Right ventricle myocardium inferior (tissue), 1 donor: ENCODE measurements at regions not wholly inside any gene's neighbourhood (a gene's known extent, or its start where the extent isn't known, plus 50 kb on each side); places are given as distances from the start of the nearest gene placed in this dataset.
"Not testable (repeated sequence)": the region's sequence is repeated elsewhere in the genome, so short reads cannot be mapped to it uniquely, and the experiment has no call there.

Experiments
- ATAC-seq: fragments of 200-7000 bp; cut with Tn5 transposase; one replicate; pipeline ENCODE4 v1.9.1; 2020; ENCODE audit warnings: mild to moderate bottlenecking, moderate library complexity
- DNase-seq: peaks from one replicate; pipeline ENCODE4 v3.0.0; 2021; ENCODE audit errors: missing footprints
- intact Hi-C: fragments of 100-400 bp; cut with DNase I; formaldehyde crosslinking; loops from one replicate; pipeline ENCODE4 v1.11.0; 2022
- donor health status: DM: no; HTN: yes; CAD: no; lungs with severe emphysema.

GRCh38 chr9:2497666-2498400 lies 123.8 kb upstream of the VLDLR start:
- ATAC-seq: no peak
- intact Hi-C loops: loop anchor here (5.0 kb wide), 1 partner anchor 229 kb away; no protein-coding TSS in a partner anchor
- no peak for DNase-seq

DNA sequence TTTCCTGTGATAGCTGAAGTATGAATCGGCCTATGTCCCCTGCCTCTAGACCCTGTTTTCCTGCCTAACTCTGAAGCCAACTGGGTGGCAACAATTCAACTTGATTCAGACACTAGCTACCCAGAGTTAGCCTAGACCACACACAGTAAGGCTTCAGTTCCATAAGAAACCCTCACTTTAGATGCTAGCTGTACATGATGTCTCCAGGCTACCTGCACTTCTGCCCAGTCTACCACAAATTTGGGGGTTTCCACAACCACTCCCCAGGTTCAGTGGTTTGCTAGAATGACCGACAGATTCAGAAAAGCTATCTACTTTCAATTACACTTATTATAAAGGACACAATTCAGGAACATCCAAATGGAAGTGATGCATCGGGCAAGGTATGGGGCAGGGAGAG lies 119.4 kb upstream of the VLDLR start:
- DNase-seq: no peak
- ATAC-seq: no peak
- intact Hi-C loops: no loop called here

GRCh38 chr9:2502760-2503159 lies 118.8 kb upstream of the VLDLR start:
- intact Hi-C loops: no loop called here

GRCh38 chr9:2506321-2506720 lies 115.3 kb upstream of the VLDLR start:
- no peak for ATAC-seq
- no peak for DNase-seq
- intact Hi-C loops: no loop called here

More at GRCh38 chr9:2502760-2503159, 118.8 kb upstream of the VLDLR start:
- ATAC-seq (no peak), DNase-seq (no peak)

DNA sequence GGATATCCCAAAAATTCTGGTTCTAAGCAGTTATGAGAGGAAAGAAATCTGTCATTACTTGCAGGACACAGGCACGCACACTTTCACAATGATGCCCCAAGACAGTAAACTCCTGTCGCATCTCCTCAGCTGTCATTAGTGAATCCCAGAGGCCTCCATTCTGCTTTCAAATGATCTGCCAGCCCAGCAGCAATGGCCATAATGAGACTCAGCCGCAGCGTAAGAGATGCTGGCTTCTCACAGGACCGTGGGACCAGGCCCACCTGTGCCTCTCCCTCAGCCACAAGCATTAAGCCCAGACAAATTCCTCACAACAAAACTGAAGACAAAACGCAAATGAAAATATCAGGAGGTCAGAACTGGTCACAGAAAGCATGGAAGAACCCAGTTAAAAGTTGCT lies 98.0 kb upstream of the VLDLR start:
- ATAC-seq: no peak
- intact Hi-C loops: no loop called here
- DNase-seq: no peak

- ATAC-seq (no peak), DNase-seq (no peak)
- intact Hi-C loops: no loop called here
Measured at GRCh38 chr9:2524601-2525000, 97.0 kb upstream of the VLDLR start.

DNA sequence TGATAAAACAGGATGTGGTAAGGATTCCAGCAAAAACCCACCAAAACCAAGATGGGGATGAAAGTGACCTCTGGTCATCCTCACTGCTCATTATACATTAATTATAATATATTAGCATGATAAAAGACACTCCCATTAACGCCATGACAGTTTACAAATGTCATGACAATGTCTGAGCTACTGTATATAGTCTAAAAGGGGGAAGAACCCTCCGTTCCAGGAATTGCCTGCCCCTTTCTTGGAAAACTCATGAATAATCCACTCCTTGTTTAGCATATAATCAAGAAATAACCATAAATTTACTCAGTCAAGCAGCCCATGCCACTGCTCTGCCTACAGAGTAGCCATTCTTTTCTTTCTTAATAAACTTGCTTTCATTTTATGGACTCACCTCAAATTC lies 96.4 kb upstream of the VLDLR start:
- no peak for DNase-seq
- no peak for ATAC-seq
- intact Hi-C loops: no loop called here

- DNase-seq (no peak), ATAC-seq (no peak)
- intact Hi-C loops: no loop called here
Measured at GRCh38 chr9:2526071-2526828, 95.3 kb upstream of the VLDLR start.

GRCh38 chr9:2531481-2531880 lies 90.1 kb upstream of the VLDLR start:
- ATAC-seq: no peak
- no peak for DNase-seq
- intact Hi-C loops: no loop called here

GRCh38 chr9:2536511-2536910 lies 85.1 kb upstream of the VLDLR start:
- ATAC-seq (no peak), DNase-seq (no peak)
- intact Hi-C loops: no loop called here

GRCh38 chr9:2545881-2546490 lies 75.6 kb upstream of the VLDLR start:
- ATAC-seq (no peak), DNase-seq (no peak)
- intact Hi-C loops: no loop called here

DNA sequence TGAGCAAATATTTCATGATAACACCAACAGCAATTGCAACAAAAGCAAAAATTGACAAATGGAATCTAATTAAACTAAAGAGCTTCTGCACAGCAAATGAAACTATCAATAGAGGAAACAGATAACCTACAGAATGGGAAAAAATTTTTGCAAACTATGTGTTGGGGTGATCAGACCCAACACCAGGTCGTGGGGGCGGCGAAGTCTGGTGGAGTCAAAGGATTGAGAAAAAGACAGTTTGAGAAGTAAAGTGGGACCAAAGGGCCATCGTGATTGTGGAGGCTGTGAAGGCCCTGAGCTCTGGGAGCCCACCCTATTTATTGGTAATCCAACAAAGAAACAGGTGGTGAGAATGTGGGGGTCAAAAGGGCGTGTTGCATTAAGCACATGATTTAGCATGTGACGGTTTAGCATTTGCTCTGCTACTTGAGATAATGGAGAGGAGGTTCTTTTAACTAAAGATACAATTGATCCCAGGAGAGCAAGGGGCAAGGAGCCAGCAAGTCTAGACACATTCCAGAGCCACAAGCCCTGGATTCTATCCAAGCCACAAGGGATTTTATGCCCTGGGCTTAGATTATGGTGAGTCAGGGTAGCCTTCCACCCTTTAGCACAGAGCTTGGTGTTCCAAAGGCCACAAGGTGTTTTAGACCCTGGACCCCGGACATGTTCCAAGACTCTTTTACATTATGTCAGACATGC lies 65.5 kb upstream of the VLDLR start:
- not testable (repeated sequence) for ATAC-seq, DNase-seq
- intact Hi-C loops: loop anchor here (5.0 kb wide), 1 partner anchor 64 kb away; no protein-coding TSS in a partner anchor

DNA sequence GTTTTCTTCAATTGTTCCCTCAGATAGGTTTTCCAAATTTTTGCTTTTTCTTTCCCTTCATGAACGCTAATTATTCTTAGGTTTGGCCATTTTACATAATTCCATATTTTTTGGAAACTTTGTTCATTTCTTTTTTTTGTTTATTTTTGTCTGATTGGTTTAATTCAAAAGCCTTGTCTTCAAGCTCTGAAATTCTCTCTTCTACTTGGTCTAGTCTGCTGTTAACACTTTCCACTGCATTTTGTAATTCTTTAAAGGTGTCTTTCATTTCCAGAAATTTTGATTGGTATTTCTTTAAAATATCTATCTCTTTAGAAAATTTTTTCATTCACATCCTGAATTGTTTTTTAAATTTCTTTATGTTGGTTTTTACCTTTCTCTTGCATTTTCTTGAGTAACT lies 63.9 kb upstream of the VLDLR start:
- DNase-seq: no peak
- no peak for ATAC-seq
- intact Hi-C loops: loop anchor here (5.0 kb wide), 1 partner anchor 65 kb away; no protein-coding TSS in a partner anchor

- ATAC-seq: peak; percentile 99
- intact Hi-C loops: loop anchor here (5.0 kb wide), 1 partner anchor 67 kb away; no protein-coding TSS in a partner anchor
- DNase-seq: peak; percentile 89
Measured at GRCh38 chr9:2559192-2560152, 62.1 kb upstream of the VLDLR start.

DNA sequence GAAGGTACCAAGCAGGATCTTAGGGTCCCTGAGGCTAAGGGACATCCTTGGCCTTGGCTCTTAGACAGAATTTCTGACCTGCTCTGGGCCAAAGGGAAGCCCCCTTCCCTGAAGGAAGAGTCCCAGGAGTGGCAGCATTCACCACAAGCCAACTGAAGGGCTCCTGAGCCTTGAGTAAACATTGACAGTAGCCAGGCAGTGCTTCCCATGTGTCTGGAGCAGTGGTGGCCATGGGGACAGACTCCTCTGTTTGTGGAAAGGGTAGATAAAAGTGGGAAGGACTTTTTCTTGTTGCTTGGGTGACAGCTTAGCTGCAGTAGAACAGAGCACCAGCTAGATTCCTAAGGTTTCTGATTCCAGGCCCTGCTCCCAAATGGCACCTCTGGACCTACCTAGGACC lies 61.4 kb upstream of the VLDLR start:
- DNase-seq: no peak
- ATAC-seq: peak; percentile 29
- intact Hi-C loops: no loop called here

- no peak for ATAC-seq
- intact Hi-C loops: loop anchor here (5.0 kb wide), 1 partner anchor 96 kb away; no protein-coding TSS in a partner anchor
- DNase-seq: no peak
Measured at GRCh38 chr9:2565676-2566340, 55.8 kb upstream of the VLDLR start.

DNA sequence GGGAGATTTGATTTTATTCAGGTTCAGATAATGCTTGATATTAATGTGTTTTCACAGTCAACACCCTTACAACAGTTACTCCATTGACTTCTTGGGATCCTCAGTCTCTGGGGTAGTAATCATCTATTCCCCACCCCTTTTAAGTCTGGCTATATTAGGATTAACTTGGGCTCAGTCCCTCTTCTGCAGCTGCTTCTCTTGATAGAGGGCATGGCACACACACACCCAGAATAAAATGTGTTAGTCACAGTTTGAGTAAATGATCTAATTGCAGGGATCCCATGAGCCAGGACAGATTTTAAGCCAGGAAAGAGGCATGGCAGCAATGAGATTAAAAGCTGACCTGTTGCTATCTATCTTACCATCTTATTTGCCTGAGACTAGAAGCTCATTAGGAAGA lies 53.7 kb upstream of the VLDLR start:
- intact Hi-C loops: loop anchor here (5.0 kb wide), 1 partner anchor 94 kb away; no protein-coding TSS in a partner anchor
- DNase-seq (no peak), ATAC-seq (peak; percentile 29)
